Myocyte (in vitro differentiated cells): ENCODE measurements at regions not wholly inside any gene's neighbourhood (a gene's known extent, or its start where the extent isn't known, plus 50 kb on each side); places are given as distances from the start of the nearest gene placed in this dataset.
"Not testable (repeated sequence)": the region's sequence is repeated elsewhere in the genome, so short reads cannot be mapped to it uniquely, and the experiment has no call there.

Experiments
- DNase-seq: peaks from one replicate; pipeline ENCODE4 v3.0.0-alpha.2; 2012; ENCODE audit warnings: low read depth

DNA sequence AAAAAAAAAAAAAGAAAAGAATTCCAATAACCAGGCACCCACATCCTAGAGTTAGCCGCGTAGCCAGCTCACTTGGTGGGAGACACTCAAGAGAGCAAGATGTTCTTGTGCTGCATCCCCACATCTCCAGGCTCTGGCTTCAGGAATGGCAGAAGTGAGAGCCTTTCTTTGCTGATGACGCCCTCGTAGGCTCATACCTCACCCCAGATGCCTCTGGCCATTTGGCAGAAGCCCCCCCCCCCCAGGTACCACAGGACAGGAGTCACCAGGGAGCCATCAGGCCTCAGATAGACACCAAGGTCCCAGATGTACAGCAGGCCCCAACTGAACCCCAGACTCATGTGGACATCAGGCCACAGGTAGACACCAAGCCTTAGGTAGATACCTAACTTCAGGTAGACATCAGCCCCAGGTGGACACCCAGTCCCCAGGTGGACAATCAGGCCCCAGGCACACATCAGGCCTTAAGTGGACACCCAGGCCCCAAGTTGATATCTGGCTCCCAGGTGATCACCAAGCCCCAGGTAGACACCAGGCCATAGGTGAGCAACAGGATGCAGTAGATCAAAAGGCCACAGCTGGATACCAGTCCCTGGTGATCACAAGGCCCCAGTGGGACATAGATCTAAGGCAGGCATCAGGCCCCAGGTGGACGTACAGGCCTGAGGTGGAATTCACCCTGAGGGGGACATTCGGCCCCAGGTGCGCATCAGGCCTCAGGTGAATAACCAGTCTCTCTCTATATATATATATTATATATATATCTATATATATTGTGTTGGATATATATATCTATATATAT is 202.5 kb downstream of the POTEM start:
- DNase-seq = not testable (repeated sequence)

DNA sequence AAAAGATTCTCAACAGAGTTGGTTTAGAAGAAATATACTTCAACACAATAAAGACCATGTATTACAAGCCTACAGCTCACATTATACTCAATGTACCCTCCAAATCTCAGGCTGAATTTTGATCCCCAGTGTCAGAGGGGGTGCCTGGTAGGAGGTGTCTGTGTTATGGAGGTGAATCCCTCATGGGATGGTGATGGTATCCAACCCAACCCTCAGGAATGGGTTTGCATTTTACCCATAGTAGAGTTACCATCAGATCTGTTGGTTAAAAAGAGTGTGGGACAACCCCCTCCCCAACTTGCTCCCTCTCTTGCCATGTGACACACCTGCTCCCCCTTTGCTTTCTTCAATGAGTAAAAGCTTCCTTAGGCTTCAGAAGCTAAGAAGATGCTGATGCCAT is 205.5 kb downstream of the POTEM start:
- DNase-seq = not testable (repeated sequence)

DNA sequence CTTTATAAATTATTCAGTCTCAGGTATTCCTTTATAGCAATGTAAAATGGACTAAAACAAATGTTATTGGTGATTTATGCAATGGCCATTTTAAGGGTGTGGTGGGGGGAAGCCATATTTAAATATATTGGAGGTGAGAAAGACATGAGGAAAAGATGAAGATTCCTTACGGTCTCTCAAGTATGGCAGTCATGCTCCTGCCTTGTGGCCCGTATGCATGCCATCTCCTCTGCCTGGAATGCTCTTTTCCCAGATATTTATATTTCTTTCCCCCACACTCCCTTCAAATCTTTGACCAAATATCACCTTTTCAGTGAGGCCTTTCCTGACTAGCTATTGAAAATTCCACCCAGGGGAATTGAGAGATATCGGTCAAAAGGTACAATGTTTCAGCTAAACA is 206.0 kb downstream of the POTEM start:
- not testable (repeated sequence) for DNase-seq

DNA sequence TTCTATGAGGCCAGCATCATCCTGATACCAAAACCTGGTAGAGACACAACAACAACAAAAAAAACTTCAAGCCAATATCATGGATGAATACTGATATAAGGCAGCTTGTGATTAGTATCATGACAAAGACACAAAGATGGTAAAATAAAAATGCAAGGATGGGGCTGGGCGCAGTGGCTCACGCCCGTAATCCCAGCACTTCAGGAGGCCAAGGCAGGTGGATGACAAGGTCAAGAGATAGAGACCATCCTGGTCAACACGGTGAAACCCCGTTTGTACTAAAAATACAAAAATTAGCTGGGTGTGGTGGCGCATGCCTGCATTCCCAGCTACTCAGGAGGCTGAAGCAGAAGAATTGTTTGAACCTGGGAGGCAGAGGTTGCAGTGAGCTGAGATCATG is 210.2 kb downstream of the POTEM start:
- not testable (repeated sequence) for DNase-seq

DNA sequence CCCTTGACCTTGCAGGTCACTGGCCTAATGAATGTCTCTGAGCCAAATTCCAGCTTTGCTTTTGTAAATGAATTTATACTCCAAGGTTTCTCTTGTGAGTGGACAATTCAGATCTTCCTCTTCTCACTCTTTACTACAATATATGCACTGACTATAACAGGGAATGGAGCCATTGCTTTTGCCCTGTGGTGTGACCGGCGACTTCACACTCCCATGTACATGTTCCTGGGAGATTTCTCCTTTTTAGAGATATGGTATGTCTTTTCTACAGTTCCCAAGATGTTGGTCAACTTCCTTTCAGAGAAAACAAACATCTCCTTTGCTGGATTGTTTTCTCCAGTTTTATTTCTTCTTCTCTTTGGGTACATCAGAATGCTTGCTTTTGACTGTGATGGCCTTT is 213.1 kb downstream of the POTEM start:
- DNase-seq = not testable (repeated sequence)

DNA sequence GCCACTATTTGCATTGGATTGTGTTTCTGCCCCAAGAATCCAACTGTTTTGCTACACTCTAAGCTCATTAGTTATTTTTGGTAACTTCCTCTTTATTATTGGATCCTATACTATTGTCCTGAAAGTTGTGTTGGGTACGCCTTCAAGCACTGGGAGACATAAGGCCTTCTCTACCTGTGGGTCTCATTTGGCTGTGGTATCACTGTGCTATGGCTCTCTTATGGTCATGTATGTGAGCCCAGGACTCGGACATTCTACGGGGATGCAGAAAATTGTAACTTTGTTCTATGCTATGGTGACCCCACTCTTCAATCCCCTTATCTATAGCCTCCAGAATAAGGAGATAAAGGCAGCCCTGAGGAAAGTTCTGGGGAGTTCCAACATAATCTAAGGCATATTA is 213.6 kb downstream of the POTEM start:
- DNase-seq = not testable (repeated sequence)

DNA sequence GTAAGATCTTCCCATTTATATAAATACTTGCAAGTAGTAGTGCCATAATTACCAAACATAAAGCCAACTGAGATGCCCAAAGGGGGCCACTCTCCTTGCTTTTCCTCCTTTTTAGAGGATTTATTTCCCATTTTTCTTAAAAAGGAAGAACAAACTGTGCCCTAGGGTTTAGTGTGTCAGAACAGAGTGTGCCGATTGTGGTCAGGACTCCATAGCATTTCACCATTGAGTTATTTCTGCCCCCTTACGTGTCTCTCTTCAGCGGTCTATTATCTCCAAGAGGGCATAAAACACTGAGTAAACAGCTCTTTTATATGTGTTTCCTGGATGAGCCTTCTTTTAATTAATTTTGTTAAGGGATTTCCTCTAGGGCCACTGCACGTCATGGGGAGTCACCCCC is 227.9 kb downstream of the POTEM start:
- not testable (repeated sequence) for DNase-seq

DNA sequence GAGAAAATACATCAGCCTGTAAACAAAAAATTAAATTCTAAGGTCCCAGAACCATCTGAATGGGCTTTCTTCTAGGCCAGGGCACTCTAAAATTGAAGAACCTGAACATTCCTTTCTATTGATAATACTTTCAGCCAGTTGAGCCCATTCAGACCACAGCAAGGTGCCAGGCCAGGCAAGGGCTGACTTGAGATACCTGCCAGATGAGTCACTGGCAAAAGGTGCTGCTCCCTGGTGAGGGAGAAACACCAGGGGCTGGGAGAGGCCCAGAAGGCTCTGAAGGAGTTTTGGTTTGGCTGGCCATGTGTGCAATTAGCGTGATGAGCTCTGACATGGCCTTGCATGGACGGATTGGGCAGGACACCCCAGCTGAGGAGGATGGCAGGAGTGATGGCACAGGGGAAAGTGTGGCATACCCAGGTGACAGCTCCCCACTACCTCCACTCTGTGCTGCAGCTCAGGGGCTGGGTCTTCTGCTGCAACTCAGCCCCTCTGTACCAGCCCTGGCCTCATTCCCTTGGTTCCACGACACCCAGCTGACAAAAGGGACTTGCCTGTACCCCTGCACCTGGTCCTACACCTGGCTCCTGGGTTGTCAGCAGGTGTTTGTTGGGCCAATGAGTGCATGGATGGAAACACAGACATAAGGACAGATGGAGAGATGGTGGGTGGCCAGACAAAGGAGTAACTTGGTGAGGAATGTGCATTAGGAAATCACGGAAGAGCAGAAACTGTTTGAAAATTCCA is 230.4 kb downstream of the POTEM start:
- not testable (repeated sequence) for DNase-seq

DNA sequence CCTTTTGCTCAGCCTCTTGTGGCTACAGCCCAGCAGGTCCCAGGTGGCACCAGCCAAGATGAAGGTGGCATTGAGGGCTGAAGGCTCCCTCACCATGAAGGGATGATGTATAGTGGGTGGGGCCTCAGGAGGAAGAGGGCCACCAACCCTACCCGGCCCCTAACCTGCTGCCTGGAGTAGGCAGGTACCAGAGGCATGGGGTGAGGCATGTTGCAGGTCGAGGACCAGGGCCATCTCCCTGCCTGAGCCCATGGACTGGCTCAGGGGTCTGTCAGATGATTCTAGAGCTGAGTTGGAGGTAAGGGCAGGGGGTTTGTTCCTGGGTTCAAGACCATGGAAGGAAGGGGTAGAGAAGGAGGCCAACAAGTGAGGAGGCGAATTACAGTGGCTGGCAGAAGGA is 231.1 kb downstream of the POTEM start:
- not testable (repeated sequence) for DNase-seq

DNA sequence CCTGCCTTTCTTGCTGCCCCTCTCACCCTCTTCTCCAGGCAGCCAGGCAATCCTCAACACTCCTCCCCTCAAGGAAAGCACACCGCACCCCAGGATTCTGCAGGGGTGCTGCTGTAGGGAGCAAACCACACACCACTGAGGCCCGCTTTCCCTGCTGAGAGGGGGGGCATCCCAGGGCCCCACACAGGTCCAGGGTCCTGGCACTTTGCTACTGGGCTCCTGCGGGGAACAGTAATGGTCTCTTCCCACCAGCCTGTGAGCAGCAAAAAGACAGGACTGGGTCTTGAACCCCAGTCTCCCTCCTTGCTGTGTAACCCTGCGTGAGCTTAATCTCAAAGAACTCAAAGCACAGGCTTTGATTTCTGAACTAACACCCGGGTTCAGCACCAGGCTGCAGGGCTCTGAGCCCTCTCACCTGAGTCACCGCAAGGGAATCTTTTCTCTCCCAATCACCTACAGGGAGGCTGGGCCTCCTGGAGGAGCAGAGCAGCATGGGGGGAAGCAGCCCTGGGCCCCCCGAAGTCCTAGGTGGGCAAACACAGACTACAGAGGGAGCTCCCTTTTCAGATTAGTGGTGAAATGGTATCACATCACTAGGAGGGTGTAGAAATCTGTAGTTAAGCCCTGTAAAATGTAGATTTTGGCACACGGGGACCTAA is 232.6 kb downstream of the POTEG start:
- DNase-seq = not testable (repeated sequence)

DNA sequence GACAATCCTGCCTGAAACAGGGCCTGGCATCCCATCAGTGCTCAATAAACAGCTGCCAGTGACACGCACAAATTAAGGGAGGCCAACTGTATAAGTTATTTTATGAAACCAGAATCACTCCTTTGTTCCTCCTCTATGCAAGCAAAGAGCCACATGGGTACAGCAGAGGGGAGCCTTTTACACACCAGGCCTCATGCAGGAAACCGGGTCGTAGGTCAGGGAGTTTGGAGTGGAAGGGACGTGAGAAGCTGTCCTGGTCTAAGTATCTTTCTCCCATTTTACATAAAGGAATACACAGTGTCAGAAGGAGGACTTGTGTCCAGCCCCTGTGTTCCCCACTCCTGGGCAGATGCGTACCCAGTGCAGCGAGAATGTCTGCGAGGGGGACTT is 232.1 kb downstream of the POTEG start:
- DNase-seq = not testable (repeated sequence)

DNA sequence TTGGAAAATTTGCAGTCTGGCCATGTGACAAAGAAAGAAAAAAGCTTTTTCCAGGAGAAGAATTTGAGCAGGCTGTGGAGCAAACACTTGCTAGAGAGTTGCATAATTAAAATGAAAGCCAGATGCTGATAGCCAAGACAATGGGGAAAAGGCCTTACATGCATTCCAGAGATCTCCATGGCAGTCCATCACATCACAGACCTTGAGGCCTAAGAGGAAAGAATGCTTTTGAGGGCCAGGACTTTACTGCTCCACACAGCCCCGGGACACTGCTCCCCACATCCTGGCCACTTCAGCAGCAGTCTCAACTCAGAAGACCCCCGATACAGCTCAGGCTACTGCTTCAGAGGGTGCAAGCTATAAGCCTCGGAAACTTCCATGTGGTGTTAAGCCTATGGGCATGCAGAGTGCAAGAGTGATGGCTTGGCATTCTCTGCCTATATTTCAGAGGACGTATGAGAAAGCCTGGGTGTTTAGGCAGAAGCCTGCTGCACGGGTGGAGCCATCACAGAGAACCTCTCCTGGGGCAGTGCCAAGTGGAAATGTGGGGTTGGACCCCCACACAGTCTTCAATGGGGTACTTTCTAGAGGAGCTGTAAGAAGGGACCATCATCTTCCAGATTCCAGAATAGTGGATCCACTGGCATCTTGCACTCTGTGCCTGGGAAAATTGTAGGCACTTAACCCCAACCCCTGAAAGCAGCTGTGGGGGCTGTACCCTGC is 230.7 kb downstream of the POTEG start:
- not testable (repeated sequence) for DNase-seq

DNA sequence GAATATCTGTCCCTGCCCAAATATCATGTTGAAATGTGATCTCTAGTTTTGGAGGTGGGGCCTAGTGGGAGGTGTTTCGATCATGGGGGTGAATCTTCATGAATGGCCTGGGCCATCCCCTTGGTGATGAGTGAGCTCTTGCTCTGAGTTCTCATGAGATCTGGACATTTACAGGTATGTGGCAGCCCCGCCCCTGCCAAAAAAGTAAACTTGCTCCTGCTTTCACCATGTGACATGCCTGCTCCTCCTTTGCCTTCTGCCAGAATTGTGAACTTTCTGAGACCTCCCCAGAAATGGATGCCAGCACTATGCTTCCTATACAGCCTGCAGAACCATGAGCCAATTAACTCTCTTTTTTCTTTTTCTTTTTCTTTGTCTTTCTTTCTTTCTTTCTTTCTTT is 229.3 kb downstream of the POTEG start:
- not testable (repeated sequence) for DNase-seq

DNA sequence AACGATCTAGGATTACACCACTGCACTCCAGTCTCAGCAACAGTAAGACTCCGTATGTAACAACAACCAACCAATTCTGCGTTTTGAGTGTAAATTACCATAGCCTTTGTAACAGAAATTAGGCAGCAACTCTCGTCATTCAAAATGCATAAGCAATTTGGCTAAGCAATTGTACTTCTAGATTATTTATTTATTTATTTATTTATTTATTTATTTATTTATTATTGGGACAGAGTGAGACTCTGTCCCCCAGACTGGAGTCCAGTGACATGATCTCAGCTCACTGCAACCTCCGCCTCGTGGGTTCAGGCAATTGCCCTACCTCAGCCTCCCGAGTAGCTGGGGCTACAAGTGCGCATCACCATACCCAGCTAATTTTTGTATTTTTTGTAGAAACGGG is 217.7 kb downstream of the POTEG start:
- DNase-seq = not testable (repeated sequence)

DNA sequence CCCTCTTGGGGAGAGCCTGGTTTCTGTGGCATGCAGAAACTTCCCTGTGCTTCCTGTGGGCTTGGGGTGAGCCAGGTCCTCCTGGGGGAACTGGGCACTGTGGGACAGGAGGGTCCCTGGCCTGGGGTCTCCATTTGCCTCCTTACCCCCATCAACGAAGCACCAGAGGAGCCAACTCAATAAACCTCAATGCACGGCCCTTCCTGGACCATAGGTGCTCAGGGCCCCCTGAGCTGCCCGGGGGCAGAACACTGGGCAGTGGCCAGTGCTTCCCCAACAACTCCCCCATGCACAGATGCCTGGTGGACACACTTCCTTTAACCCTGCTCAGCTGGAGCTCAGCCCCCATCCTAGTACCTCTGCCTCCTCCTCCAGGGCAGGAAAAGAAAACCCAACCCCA is 214.7 kb downstream of the POTEG start:
- not testable (repeated sequence) for DNase-seq

DNA sequence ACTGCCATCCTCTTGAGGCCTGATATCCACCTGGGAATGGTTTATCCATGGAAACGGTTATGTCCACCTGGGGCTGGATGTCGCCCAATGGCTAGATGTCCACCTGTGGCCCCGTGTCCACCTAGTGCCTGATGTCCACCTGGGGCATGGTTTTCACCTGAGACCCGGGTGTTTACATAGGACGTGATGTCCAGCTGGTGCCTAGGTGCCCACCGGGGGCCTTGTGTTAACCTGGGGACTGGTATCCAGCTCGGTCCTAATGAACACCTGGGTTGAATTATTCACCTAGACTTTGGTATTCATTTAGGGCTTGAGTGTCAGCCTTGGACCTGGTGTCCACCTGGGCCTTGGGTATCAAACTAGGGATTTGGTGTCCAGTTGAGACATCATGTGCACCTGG is 202.7 kb downstream of the POTEG start:
- DNase-seq = not testable (repeated sequence)

DNA sequence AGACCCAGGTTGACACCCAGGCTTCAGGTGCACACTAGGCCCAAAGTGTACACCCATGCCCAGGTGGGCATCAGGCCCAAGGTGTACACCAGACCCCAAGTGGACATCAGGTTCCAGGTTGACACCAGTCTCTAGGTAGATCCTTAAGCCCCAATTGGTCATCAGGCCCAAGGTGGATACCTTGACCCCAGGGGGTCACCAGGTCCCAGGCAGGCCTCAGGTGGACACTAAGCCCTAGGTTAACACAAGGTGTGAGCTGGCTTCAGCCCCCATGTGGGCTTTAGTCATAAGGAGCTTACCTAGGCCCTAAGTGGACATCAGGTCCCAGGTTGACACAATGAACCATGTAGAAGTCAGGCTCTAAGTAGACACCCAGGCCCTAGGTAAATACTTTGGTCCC is 200.1 kb downstream of the POTEG start:
- DNase-seq = not testable (repeated sequence)

DNA sequence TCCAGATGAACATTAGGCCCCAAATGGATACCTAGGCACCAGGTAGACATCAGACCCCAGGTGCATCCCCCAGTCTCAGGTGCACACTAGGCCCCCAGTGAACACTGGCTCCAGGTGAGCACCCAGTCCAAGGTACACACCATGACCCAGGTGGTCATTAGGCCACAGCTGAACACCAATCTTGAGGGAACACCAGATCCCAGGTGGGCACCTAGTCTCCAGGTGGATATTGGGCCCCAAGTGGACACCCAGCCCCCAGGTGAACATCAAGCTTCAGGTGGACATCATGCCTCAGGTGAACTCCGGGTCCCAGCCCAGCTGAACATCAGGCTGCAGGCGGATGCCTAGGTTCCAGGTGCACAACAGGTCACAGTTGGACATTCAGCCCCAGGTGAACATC is 196.5 kb downstream of the POTEG start:
- DNase-seq = not testable (repeated sequence)

DNA sequence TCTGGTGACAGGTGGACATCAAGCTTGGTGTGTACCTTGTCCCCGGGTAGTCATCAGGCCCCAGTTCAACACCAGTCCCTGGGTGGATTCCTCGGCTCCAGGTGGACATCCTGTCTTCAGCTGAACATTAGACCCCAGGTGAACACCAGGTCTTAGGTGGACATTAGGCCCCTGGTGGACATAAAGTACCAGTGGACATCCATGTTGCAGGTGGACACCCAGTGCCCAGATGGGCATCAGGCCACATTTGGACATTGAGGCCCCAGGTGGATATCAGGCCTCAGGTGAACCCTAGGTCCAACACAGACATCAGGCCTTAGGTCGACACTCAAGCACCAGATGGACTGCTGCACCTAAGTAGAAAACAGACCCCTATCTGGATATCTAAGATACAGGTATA is 195.6 kb downstream of the POTEG start:
- not testable (repeated sequence) for DNase-seq

DNA sequence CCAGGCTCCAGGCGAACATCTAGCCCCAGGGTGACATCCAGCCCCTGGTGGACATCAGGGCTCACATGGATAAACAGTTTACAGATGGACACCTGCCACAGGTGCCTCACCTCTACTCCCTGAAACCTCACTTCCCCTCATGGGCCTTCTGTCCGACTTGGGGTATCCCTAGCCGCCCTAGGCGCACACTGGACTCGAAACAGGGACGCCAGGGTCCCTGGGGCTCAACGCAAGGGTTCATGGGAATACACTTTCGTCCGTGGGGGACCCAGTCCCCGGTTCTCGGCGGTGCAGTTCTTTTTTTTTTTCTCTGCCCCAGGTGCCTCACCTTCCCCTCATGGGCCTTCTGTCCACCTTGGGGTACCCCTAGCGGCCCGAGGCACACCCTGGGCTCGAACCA is 194.2 kb downstream of the POTEG start:
- not testable (repeated sequence) for DNase-seq

DNA sequence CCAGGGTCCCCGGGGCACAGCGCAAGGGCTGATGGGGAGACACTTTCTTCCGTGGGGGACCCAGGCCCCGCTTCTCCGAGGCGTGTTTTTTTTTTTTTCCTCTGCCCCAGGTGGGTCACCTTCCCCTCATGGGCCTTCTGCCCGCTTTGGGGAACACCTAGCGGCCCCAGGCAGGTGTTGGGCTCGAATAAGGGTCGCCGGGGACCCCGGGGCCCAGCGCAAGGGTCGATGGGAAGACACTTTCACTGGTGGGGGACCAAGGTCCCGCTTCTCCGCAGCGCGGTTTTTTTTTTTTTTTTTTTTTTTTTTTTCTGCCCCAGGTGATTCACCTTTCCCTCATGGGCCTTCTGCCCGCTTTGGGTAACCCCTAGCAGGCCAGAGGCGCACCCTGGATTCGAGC is 193.8 kb downstream of the POTEG start:
- DNase-seq = not testable (repeated sequence)
